Activated CD4-positive, alpha-beta T cell treated with anti-CD3 and anti-CD28 coated beads, Interleukin-2, amount 10 ng/mL, durations not matched to agents 7 days and 5 days (primary cell): ENCODE measurements at regions not wholly inside any gene's neighbourhood (a gene's known extent, or its start where the extent isn't known, plus 50 kb on each side); places are given as distances from the start of the nearest gene placed in this dataset.
"Not testable (repeated sequence)": the region's sequence is repeated elsewhere in the genome, so short reads cannot be mapped to it uniquely, and the experiment has no call there.

Experiments
- CTCF ChIA-PET: fragments of 350-600 bp; sonication (Branson Sonifier 250); formaldehyde crosslinking; loops from one replicate; lab custom pipeline; 2021; ENCODE audit warnings: antibody characterized with exemption; lab: Charles Lee
- POLR2A ChIA-PET: fragments of 350-600 bp; sonication (Branson Sonifier 250); formaldehyde crosslinking; loops from one replicate; lab custom pipeline; 2021; ENCODE audit warnings: antibody characterized with exemption; lab: Charles Lee
- DNase-seq: peaks from one replicate; pipeline ENCODE4 v3.0.0-alpha.2; 2020
- H3K27ac Mint-ChIP-seq: one replicate; pipeline ENCODE4 v1.8.0; 2021; ENCODE audit warnings: mild to moderate bottlenecking, moderate library complexity, mixed read lengths
- H3K27me3 Mint-ChIP-seq: one replicate; pipeline ENCODE4 v1.8.0; 2021; ENCODE audit warnings: mixed read lengths
- H3K36me3 Mint-ChIP-seq: one replicate; pipeline ENCODE4 v1.8.0; 2021; ENCODE audit warnings: low read depth, mixed read lengths
- H3K4me1 Mint-ChIP-seq: one replicate; pipeline ENCODE4 v1.8.0; 2021; ENCODE audit warnings: mixed read lengths
- H3K4me3 Mint-ChIP-seq: one replicate; pipeline ENCODE4 v1.8.0; 2021; ENCODE audit warnings: mild to moderate bottlenecking, moderate library complexity, mixed read lengths
- H3K9me3 Mint-ChIP-seq: one replicate; pipeline ENCODE4 v1.8.0; 2021; ENCODE audit warnings: mixed read lengths

DNA sequence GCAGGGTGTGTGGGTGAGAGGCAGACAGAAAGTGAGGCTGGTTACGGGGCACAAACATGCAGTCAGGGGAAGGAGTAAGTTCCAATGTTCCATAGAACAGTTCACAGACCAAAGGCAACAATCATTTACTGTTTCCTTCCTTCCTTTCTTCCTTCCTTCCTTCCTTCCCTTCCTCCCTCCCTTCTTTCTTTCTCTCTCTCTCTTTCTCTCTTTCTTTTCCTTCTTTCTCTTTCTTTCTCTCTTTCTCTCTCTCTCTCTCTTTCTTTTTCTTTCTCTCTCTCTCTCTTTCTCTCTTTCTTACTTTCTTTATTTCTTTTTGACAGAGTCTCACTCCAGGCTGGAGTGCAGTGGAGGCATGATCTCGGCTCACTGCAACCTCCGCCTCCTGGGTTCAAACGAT, 125.8 kb upstream of the LPCAT1 start:
- Mint-ChIP-seq H3K4me1 (peaks cover 5% of the 10 kb centered on the region), H3K27me3 (peaks cover 31% of the 10 kb centered on the region), H3K9me3 (no peaks in the 10 kb centered on the region), H3K4me3 (no peak overlapping the region), H3K27ac (no peak overlapping the region), H3K36me3 (no peaks in the 10 kb centered on the region)
- ChIA-PET POLR2A (no interaction called here), CTCF (no interaction called here)
- no peak for DNase-seq

DNA sequence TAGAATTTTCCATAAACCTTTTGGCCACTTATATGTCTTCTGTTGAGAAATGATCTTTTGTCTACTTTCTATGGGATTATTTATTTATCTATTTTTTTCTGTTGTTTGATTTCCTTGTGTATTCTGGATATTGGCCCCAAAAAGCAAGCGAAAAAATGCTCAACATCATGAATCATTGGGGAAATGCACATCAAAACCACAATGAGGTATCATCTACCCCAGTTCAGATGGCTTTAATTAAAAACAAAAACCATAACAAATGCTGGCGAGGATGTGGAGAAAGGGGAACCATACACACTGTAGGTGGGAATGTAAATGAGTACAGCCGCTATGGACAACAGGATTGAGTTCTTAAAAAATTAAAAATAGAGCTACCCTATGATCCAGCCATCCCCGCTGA, 125.0 kb upstream of the LPCAT1 start:
- H3K36me3 Mint-ChIP-seq = no peaks in the 10 kb centered on the region
- no peak overlapping the region for H3K27ac Mint-ChIP-seq
- no peaks in the 10 kb centered on the region for H3K9me3 Mint-ChIP-seq
- H3K4me3 Mint-ChIP-seq = no peak overlapping the region
- CTCF ChIA-PET = no interaction called here
- POLR2A ChIA-PET = no interaction called here
- H3K4me1 Mint-ChIP-seq = peaks cover 8% of the 10 kb centered on the region
- peaks cover 36% of the 10 kb centered on the region for H3K27me3 Mint-ChIP-seq
- DNase-seq = no peak

DNA sequence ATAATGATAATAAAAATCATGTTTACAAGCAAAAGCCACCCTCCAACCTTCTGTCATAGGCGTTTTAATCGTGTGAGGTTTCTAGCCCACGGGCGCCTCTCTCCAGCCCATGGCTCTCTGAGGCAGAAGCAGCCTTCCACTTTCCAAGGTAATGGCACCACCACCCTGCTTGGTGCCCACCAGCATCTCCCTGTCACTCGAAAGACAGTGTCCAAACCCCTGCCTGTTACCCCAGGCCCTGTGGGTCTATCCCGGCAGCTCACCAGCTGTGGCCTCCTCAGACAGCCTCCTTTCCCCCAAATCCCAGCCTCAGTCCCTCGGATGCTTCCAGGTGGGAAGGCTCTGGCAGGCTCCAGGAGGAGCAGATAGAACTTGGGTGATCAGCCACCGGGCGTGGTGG, 123.8 kb upstream of the LPCAT1 start:
- Mint-ChIP-seq H3K4me1 (peaks cover 7% of the 10 kb centered on the region), H3K9me3 (no peaks in the 10 kb centered on the region), H3K36me3 (no peaks in the 10 kb centered on the region), H3K27ac (no peak overlapping the region), H3K27me3 (peaks cover 39% of the 10 kb centered on the region), H3K4me3 (no peak overlapping the region)
- CTCF ChIA-PET = no interaction called here
- DNase-seq = no peak
- POLR2A ChIA-PET = no interaction called here

DNA sequence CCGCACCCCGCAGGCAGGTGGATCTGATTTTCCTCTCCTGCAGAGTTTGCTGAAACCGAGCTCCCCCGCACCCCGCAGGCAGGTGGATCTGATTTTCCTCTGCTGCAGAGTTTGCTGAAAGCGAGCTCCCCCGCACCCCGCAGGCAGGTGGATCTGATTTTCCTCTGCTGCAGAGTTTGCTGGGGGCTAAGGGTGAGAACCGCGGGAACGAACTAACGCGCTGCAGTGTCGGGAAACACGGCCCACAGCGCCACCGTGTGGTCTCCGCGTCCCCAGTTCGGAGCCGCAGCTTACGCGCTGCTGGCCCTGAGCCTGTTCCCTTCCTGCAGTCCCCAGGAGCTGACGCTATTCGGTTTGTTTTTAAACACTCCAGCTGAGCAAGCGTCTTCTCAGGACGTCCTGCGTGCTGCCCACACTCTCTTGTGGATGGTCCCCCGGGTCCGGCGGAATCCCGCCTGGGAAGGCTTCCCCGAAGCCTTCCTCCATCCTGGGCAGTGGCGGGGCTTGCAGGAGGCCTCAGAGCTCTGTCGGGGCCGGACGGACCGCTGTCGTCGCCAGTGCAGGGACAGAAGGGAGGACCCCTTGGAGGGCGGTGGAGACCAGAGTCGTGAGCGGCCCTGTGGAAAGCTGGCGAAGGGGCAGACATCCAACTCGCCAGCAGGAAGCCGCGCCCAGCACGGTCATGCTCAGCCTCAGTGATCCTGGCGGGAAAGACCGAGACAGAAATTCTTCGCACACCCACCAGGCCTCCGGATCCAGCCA, 121.2 kb upstream of the LPCAT1 start:
- no peak overlapping the region for H3K27ac Mint-ChIP-seq
- POLR2A ChIA-PET = no interaction called here

DNA sequence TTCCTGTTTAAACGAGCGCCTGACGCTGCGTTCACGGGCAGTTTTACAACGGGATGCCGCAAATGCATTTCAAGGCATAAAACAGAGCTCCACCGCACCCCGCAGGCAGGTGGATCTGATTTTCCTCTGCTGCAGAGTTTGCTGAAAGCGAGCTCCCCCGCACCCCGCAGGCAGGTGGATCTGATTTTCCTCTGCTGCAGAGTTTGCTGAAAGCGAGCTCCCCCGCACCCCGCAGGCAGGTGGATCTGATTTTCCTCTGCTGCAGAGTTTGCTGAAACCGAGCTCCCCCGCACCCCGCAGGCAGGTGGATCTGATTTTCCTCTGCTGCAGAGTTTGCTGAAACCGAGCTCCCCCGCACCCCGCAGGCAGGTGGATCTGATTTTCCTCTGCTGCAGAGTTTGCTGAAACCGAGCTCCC, 120.6 kb upstream of the LPCAT1 start:
- H3K4me3 Mint-ChIP-seq, POLR2A ChIA-PET, DNase-seq, H3K27ac Mint-ChIP-seq, H3K9me3 Mint-ChIP-seq, H3K36me3 Mint-ChIP-seq: not testable (repeated sequence)
- CTCF ChIA-PET = interaction anchor here (0.7 to 1.9 kb wide), 17 partner anchors 9 to 1171 kb away, joined by 3 to 9 read pairs (median 4); no protein-coding TSS in a partner anchor
- Mint-ChIP-seq H3K4me1 (peaks cover 14% of the 10 kb centered on the region), H3K27me3 (peaks cover 34% of the 10 kb centered on the region)

More for the DNA sequence above, 121.2 kb upstream of the LPCAT1 start:
- H3K9me3 Mint-ChIP-seq = no peaks in the 10 kb centered on the region
- H3K4me1 Mint-ChIP-seq = peaks cover 14% of the 10 kb centered on the region
- CTCF ChIA-PET = interaction anchor here (0.7 to 1.9 kb wide), 21 partner anchors 8 to 1171 kb away, joined by 3 to 9 read pairs (median 3); no protein-coding TSS in a partner anchor
- H3K4me3 Mint-ChIP-seq = no peak overlapping the region
- DNase-seq = peak; percentile 76
- peaks cover 36% of the 10 kb centered on the region for H3K27me3 Mint-ChIP-seq
- H3K36me3 Mint-ChIP-seq = no peaks in the 10 kb centered on the region

DNA sequence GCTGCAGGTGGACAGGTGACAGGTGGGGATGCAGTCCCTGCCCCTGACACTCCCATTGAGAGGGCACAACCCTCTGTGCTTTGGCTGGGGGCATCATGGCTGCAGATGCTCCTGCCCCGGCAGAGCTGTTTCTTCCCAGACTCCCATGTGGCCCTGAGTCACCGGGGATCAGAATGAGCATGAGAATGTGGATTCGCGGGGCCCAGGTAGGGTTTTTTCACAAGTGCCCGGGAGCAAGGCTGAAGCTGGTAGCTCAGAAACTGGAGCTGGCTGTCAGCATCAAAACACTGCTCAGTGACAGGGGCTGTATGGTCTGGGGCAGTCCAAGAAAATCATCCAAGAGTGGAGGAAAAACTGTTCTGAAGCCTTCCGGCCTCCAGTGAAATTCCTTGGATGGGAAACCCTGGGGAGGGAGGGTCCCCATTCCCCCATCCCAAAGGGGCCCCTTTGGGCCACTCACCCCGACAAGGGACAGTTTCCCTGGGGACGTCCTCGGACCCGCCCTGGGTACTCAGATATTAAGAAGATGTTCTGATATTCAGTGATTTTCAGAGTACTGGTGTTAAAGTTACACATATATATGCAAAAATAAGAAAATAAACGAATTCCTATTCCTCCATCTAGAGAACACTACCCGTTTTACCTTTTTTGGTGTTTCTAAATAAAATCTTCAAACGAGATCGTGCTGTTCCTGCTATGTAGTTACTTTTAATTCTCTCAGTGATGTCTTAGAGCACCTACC, 120.1 kb upstream of the LPCAT1 start:
- no peak overlapping the region for H3K4me3 Mint-ChIP-seq
- H3K27me3 Mint-ChIP-seq = peaks cover 30% of the 10 kb centered on the region
- no peak for DNase-seq
- H3K4me1 Mint-ChIP-seq = peaks cover 14% of the 10 kb centered on the region
- H3K27ac Mint-ChIP-seq = no peak overlapping the region
- CTCF ChIA-PET = interaction anchor here (0.6 to 1.9 kb wide), 7 partner anchors 164 to 649 kb away, joined by 3 to 9 read pairs (median 3); no protein-coding TSS in a partner anchor
- H3K36me3 Mint-ChIP-seq = no peaks in the 10 kb centered on the region
- no peaks in the 10 kb centered on the region for H3K9me3 Mint-ChIP-seq
- POLR2A ChIA-PET = interaction anchor here (0.6 kb wide), 1 partner anchor 991 kb away, joined by 4 read pairs; no protein-coding TSS in a partner anchor

DNA sequence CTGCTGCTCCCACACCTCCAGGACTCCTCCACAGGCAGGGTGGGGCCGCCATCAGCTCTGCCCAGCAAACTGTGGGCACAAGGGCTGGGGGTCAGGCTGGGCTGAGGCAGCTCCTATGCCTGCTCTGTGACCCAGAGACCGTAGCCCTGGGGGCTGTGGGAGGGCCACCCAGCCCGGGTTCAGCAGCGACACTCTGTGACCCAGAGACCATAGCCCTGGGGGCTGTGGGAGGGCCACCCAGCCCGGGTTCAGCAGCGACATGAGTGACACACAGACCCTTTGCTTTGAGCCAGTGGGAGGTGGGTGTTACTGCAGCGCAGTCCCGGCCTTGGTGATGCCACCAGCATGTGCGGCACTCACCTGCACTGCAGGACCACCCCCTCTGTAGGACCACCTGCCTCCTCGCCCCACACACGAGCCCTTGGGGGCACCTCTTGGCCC, 118.9 kb upstream of the LPCAT1 start:
- no peak overlapping the region for H3K4me3 Mint-ChIP-seq
- ChIA-PET POLR2A (no interaction called here), CTCF (interaction anchor here (1.0 to 1.2 kb wide), 2 partner anchors 263 to 474 kb away, joined by 3 read pairs; no protein-coding TSS in a partner anchor)
- H3K36me3 Mint-ChIP-seq = no peaks in the 10 kb centered on the region
- H3K4me1 Mint-ChIP-seq = peaks cover 14% of the 10 kb centered on the region
- DNase-seq = no peak
- H3K27me3 Mint-ChIP-seq = peaks cover 30% of the 10 kb centered on the region
- no peak overlapping the region for H3K27ac Mint-ChIP-seq
- no peaks in the 10 kb centered on the region for H3K9me3 Mint-ChIP-seq

DNA sequence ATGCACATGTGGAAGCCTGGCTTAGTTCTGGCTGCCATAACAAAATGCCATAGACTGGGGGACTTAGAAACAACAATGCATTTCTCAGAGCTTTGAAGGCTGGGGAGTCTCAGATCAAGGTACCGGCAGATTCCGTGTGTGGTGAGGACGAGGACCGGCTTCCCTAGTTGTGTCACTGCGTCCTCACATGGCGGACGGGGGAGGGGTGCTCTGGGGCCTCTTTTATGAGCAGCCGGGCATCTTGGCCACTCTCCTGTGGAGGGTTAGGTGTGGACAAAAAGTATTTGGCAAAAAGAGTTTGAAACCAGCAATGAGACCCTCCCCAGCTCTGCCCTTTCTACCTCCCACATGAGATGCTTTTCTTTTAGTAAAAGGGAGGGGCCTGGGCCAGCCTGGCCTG, 118.5 kb upstream of the LPCAT1 start:
- ChIA-PET POLR2A (no interaction called here), CTCF (interaction anchor here (1.0 to 1.2 kb wide), 2 partner anchors 263 to 474 kb away, joined by 3 read pairs; no protein-coding TSS in a partner anchor)
- Mint-ChIP-seq H3K4me3 (no peak overlapping the region), H3K4me1 (peaks cover 14% of the 10 kb centered on the region), H3K27me3 (peaks cover 30% of the 10 kb centered on the region), H3K27ac (no peak overlapping the region), H3K36me3 (no peaks in the 10 kb centered on the region), H3K9me3 (no peaks in the 10 kb centered on the region)
- DNase-seq = no peak

DNA sequence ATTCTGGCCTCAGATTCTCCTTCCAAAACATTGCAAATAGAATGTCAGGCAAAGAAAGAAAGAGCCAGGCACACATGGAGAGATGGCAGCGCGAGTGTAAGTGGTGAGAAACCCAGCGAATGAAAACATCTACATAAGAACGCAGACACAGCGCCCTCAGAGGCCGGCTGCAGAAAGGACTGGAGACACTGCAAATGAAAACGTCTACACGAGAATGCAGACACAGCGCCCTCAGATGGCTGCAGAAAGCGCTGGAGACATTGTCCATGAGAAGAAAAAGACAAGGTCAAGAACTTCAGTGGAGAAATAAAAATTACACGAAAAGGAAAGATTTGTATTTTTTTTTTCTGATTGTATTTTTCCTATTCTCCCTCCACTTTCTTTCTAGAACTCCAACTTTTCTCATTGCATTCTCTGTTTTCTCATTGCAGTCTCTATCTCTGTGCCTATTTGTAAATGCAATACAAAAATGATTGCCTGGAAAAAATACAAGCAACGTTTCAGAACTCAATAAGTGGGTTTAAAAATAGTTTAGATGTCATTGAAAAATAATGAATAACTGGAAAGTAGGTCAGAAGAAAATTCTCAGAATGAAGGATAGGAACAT, 117.9 kb upstream of the LPCAT1 start:
- H3K4me1 Mint-ChIP-seq = peaks cover 14% of the 10 kb centered on the region

DNA sequence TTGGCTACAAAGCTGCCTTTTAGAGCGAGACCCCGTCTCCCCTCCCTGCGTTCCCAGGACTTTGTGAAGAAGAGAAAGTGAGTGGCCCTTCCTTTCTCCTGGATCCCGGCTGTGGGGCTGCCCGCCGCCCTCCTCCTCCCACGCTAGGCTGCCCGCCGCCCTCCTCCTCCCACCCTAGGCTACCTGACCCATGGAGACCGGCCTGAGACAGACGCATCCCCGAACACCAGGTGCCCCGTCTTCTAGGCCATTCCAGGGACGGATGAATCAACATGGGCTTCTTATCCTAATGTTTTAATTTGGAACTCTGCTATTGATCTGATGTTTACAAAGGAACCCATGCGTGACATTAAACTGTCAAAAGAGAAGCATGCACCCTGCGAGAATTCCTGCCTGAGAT, 117.3 kb upstream of the LPCAT1 start:
- CTCF ChIA-PET = no interaction called here

More for the DNA sequence above, 117.9 kb upstream of the LPCAT1 start:
- peak; percentile 85 for DNase-seq
- H3K36me3 Mint-ChIP-seq = no peaks in the 10 kb centered on the region
- H3K27ac Mint-ChIP-seq = no peak overlapping the region
- no peak overlapping the region for H3K4me3 Mint-ChIP-seq
- H3K9me3 Mint-ChIP-seq = no peaks in the 10 kb centered on the region
- ChIA-PET CTCF (no interaction called here), POLR2A (no interaction called here)
- peaks cover 30% of the 10 kb centered on the region for H3K27me3 Mint-ChIP-seq

DNA sequence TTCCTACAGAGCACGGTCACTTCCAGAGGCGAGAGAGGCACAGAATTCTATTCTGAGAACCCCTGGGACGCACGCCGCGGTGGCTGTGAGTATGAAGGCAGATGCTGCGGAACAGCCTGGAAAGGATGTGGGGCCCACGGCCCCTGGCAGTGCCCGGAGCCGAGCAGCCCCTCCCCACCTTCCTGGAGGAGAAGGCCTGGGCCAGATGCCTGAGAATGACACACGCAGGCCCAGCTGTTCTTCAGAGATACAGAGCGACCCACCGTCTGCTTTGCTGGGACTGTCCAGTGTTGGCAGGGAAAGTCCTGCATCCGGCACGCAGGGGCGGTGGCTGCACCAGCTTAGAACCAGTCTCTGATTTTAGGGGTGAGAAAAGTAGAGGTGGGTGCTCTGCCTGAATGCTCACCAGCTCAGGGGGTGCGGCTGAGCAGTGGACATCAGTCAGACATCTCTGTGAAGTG, 116.7 kb upstream of the LPCAT1 start:
- Mint-ChIP-seq H3K4me3 (no peak overlapping the region), H3K9me3 (no peaks in the 10 kb centered on the region), H3K27me3 (peaks cover 22% of the 10 kb centered on the region), H3K4me1 (peaks cover 14% of the 10 kb centered on the region), H3K36me3 (no peaks in the 10 kb centered on the region), H3K27ac (no peak overlapping the region)
- no peak for DNase-seq
- ChIA-PET POLR2A (no interaction called here), CTCF (interaction anchor here (1.1 kb wide), 1 partner anchor 18 kb away, joined by 4 read pairs; no protein-coding TSS in a partner anchor)

More for the DNA sequence above, 117.3 kb upstream of the LPCAT1 start:
- no peak for DNase-seq
- H3K9me3 Mint-ChIP-seq = no peaks in the 10 kb centered on the region
- peaks cover 14% of the 10 kb centered on the region for H3K4me1 Mint-ChIP-seq
- POLR2A ChIA-PET = no interaction called here
- H3K27me3 Mint-ChIP-seq = peaks cover 27% of the 10 kb centered on the region
- no peak overlapping the region for H3K4me3 Mint-ChIP-seq
- H3K27ac Mint-ChIP-seq = no peak overlapping the region
- no peaks in the 10 kb centered on the region for H3K36me3 Mint-ChIP-seq

DNA sequence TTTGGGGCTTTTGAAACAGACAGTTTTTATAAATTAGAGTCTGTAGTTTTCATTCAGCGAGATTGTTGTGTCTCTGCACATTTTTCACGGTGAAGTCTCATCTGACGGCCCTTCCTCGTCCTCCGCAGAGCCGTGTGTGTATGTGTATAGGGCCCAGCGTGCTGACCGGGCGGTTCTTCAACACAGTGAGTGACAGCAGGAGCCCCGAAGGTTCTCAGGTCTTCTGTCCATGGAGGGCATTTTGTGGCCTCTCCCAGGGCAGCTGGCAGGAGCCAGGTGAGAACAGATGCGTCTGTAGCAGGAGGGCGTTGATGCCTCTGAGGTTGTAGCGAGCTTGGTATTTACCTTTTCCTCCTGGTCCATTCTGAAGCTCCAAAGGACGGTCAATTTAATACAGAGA, 116.0 kb upstream of the LPCAT1 start:
- Mint-ChIP-seq H3K4me3 (no peak overlapping the region), H3K36me3 (no peaks in the 10 kb centered on the region), H3K27ac (no peak overlapping the region), H3K27me3 (peaks cover 17% of the 10 kb centered on the region), H3K9me3 (no peaks in the 10 kb centered on the region), H3K4me1 (peaks cover 17% of the 10 kb centered on the region)
- ChIA-PET CTCF (interaction anchor here (1.1 kb wide), 1 partner anchor 17 kb away, joined by 4 read pairs; no protein-coding TSS in a partner anchor), POLR2A (no interaction called here)
- DNase-seq = no peak
